Neural progenitor cell (in vitro differentiated cells): ENCODE measurements at regions not wholly inside any gene's neighbourhood (a gene's known extent, or its start where the extent isn't known, plus 50 kb on each side); places are given as distances from the start of the nearest gene placed in this dataset.

Experiments used
- DNase-seq: peaks from one replicate; pipeline ENCODE4 v3.0.0-alpha.2; 2016; ENCODE audit warnings: low spot score
- H2AFZ ChIP-seq: fragments of 200-600 bp; sonication (generic); replicated peaks from 2 replicates; pipeline ENCODE4 v1.6.1; 2016; ENCODE audit warnings: antibody characterized with exemption
- H3F3A ChIP-seq: fragments of 200-600 bp; sonication (generic); 2 replicates; pipeline ENCODE4 v1.6.1; 2016; ENCODE audit warnings: antibody characterized with exemption, low read depth
- H3K27ac ChIP-seq: fragments of 200-600 bp; sonication (generic); 2 replicates; pipeline ENCODE4 v1.5.1; 2016; ENCODE audit warnings: mild to moderate bottlenecking
- H3K27me3 ChIP-seq: fragments of 200-600 bp; sonication (generic); 2 replicates; pipeline ENCODE4 v1.6.1; 2016; ENCODE audit warnings: mild to moderate bottlenecking, moderate library complexity
- H3K36me3 ChIP-seq: fragments of 200-600 bp; sonication (generic); 2 replicates; pipeline ENCODE4 v1.5.1; 2016
- H3K4me1 ChIP-seq: fragments of 200-600 bp; sonication (generic); 2 replicates; pipeline ENCODE4 v1.6.1; 2016; ENCODE audit warnings: mixed run types
- H3K4me2 ChIP-seq: fragments of 200-600 bp; sonication (generic); 2 replicates; pipeline ENCODE4 v1.6.1; 2016
- H3K4me3 ChIP-seq: fragments of 200-600 bp; sonication (generic); 2 replicates; pipeline ENCODE4 v1.5.1; 2016
- H3K79me2 ChIP-seq: fragments of 200-600 bp; sonication (generic); 2 replicates; pipeline ENCODE4 v1.6.1; 2016; ENCODE audit warnings: low read depth
- H3K9ac ChIP-seq: fragments of 200-600 bp; sonication (generic); 2 replicates; pipeline ENCODE4 v1.6.1; 2016
- H3K9me3 ChIP-seq: fragments of 200-600 bp; sonication (generic); 2 replicates; pipeline ENCODE4 v1.5.1; 2016; ENCODE audit warnings: low read depth
- H4K20me1 ChIP-seq: fragments of 200-600 bp; sonication (generic); 2 replicates; pipeline ENCODE4 v1.6.1; 2016; ENCODE audit warnings: low read depth
- H3K27ac Mint-ChIP-seq: 3 replicates; pipeline ENCODE4 v1.8.0; 2021; ENCODE audit warnings: mixed read lengths
- H3K27me3 Mint-ChIP-seq: 2 replicates; pipeline ENCODE4 v1.8.0; 2022; ENCODE audit warnings: low read depth, mild to moderate bottlenecking, inconsistent platforms, moderate library complexity, mixed read lengths; ENCODE audit not compliant: insufficient read depth
- H3K36me3 Mint-ChIP-seq: 3 replicates; pipeline ENCODE4 v1.8.0; 2021; ENCODE audit warnings: mixed read lengths
- H3K4me1 Mint-ChIP-seq: 3 replicates; pipeline ENCODE4 v1.8.0; 2021; ENCODE audit warnings: mixed read lengths
- H3K4me3 Mint-ChIP-seq: 3 replicates; pipeline ENCODE4 v1.8.0; 2021; ENCODE audit warnings: mild to moderate bottlenecking, moderate library complexity, mixed read lengths
- H3K9me3 Mint-ChIP-seq: 3 replicates; pipeline ENCODE4 v1.8.0; 2020; ENCODE audit warnings: mixed read lengths
- CTCF ChIP-seq: fragments of 200-600 bp; sonication (generic); IDR thresholded peaks from 2 replicates; pipeline ENCODE4 v1.5.1; 2017; ENCODE audit warnings: antibody characterized with exemption, mild to moderate bottlenecking
- EZH2 ChIP-seq: fragments of 200-600 bp; sonication (generic); IDR thresholded peaks from 2 replicates; pipeline ENCODE4 v1.6.1; 2017; ENCODE audit warnings: antibody characterized with exemption, mild to moderate bottlenecking, moderate library complexity
- EZH2phosphoT487 ChIP-seq: fragments of 200-600 bp; sonication (generic); IDR thresholded peaks from 2 replicates; pipeline ENCODE4 v1.6.1; 2017; ENCODE audit warnings: antibody characterized with exemption

DNA sequence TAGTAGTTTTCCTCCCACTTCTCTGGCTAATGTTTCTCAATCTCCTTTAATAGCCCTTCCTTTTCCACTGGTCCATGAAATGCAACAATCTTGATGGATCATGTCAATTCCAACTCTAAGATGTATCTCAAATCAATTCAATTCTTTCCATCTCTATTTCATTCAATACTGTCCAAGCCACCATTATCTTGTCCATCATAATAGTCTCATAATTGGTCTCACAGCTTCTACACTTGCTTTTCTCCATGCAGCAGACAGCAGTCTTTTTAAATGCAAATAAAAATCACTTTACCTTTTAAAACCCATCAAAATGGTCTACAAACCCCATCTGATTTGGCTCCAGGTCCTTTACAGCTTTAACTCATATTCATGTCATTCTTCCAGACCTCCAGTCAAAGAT, 226.6 kb downstream of the EPHA4 start:
- peaks cover 3% of the 10 kb centered on the region for H3K9me3 Mint-ChIP-seq
- Histone ChIP-seq H4K20me1 (no peaks in the 10 kb centered on the region), H3K36me3 (no peaks in the 10 kb centered on the region), H3K79me2 (no peaks in the 10 kb centered on the region), H3K4me1 (no peaks in the 10 kb centered on the region), H3F3A (no peaks in the 10 kb centered on the region), H3K27ac (no peak overlapping the region), H2AFZ (no peak overlapping the region), H3K27me3 (no peaks in the 10 kb centered on the region), H3K9me3 (no peaks in the 10 kb centered on the region), H3K4me2 (no peak overlapping the region), H3K4me3 (no peak overlapping the region), H3K9ac (no peak overlapping the region)
- no peak for DNase-seq
- no peaks in the 10 kb centered on the region for H3K4me1 Mint-ChIP-seq
- no peak overlapping the region for H3K4me3 Mint-ChIP-seq
- H3K27me3 Mint-ChIP-seq = peaks cover 2% of the 10 kb centered on the region
- TF ChIP-seq CTCF (no peak), EZH2 (no peak)
- H3K36me3 Mint-ChIP-seq = no peaks in the 10 kb centered on the region
- no peak overlapping the region for H3K27ac Mint-ChIP-seq

DNA sequence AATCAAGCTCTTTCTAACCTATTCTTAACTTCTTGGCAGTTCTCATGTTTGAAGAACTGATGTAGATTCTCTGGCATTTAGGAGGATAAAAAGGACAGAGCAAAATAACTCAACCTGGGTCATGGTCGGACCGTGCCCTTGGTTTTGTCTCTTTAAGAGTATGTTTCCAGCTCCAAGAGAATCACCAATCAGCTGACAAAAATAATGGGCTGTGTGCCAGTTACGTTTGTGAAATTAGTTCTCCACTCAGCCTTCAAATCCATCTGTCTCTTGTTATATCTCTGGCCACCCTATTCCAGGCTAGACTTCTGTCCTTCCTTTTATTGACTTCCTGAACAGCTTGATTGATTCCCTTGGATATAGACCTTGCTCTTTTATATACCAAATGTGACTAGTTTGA, 225.7 kb downstream of the EPHA4 start:
- H3K4me1 ChIP-seq = no peaks in the 10 kb centered on the region
- no peak for DNase-seq
- no peak overlapping the region for H3K27ac ChIP-seq
- no peak overlapping the region for H3K4me2 ChIP-seq
- Mint-ChIP-seq H3K27ac (no peak overlapping the region), H3K4me1 (no peaks in the 10 kb centered on the region), H3K9me3 (peaks cover 3% of the 10 kb centered on the region), H3K36me3 (no peaks in the 10 kb centered on the region), H3K4me3 (no peak overlapping the region), H3K27me3 (peaks cover 2% of the 10 kb centered on the region)
- H3K27me3 ChIP-seq = no peaks in the 10 kb centered on the region
- no peak overlapping the region for H2AFZ ChIP-seq
- H4K20me1 ChIP-seq = no peaks in the 10 kb centered on the region
- no peaks in the 10 kb centered on the region for H3K36me3 ChIP-seq
- no peak overlapping the region for H3K4me3 ChIP-seq
- no peaks in the 10 kb centered on the region for H3F3A ChIP-seq
- no peak for TF ChIP-seq CTCF
- TF ChIP-seq EZH2 = no peak
- TF ChIP-seq EZH2phosphoT487 = no peak
- no peak overlapping the region for H3K9ac ChIP-seq
- no peaks in the 10 kb centered on the region for H3K9me3 ChIP-seq
- H3K79me2 ChIP-seq = no peaks in the 10 kb centered on the region

DNA sequence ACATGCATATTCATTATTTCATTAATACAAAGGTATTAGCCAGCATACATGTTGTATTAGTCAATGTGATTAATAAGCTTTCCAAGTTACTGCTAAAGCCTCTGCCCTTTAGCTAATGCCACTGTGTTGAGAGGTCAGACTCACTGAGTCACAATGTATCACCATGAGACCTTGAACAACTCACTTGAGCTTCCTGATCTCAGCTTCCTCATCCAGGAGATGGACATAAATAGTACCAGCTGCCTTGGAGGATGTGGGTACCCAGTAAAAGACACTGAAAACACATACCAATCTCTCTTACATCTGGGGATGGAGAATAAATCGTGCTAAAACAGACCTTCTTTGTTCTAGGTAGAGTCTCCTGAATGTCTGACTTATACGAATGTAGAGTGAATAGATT, 224.6 kb downstream of the EPHA4 start:
- no peaks in the 10 kb centered on the region for H3K36me3 Mint-ChIP-seq
- no peak overlapping the region for H3K4me3 Mint-ChIP-seq
- Histone ChIP-seq H3K9me3 (no peaks in the 10 kb centered on the region), H3K4me2 (no peak overlapping the region), H3K27ac (no peak overlapping the region), H3F3A (no peaks in the 10 kb centered on the region), H3K27me3 (no peaks in the 10 kb centered on the region), H4K20me1 (no peaks in the 10 kb centered on the region), H3K4me1 (no peaks in the 10 kb centered on the region), H3K79me2 (no peaks in the 10 kb centered on the region), H2AFZ (no peak overlapping the region), H3K36me3 (no peaks in the 10 kb centered on the region), H3K9ac (no peak overlapping the region), H3K4me3 (no peak overlapping the region)
- DNase-seq = no peak
- no peaks in the 10 kb centered on the region for H3K4me1 Mint-ChIP-seq
- H3K27ac Mint-ChIP-seq = peak overlapping the region; percentile 25
- peaks cover 3% of the 10 kb centered on the region for H3K9me3 Mint-ChIP-seq
- no peak for TF ChIP-seq EZH2
- TF ChIP-seq EZH2phosphoT487 = no peak
- TF ChIP-seq CTCF = no peak
- H3K27me3 Mint-ChIP-seq = peaks cover 2% of the 10 kb centered on the region

DNA sequence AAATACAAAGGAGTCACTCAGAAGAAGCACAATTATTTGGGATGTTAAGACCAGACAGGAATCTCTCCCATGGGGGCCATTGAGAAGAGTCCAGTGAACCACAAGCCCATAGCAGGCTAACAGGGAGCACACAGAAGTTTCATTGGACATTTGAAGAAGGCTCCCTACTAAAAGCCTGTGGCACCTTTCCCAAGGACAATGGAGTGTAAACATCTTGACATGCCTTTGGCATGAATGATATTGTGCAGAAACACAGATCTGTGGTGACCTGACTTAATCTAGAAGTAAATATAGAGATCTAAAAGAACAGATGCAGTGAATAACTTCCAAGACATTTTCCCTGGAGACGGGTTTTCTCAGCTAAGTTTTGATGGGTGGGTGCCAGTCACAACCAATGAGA, 221.5 kb downstream of the EPHA4 start:
- no peaks in the 10 kb centered on the region for H4K20me1 ChIP-seq
- no peaks in the 10 kb centered on the region for H3K9me3 ChIP-seq
- Mint-ChIP-seq H3K4me3 (no peak overlapping the region), H3K27ac (no peak overlapping the region), H3K27me3 (peaks cover 2% of the 10 kb centered on the region), H3K4me1 (peaks cover 1% of the 10 kb centered on the region), H3K36me3 (no peaks in the 10 kb centered on the region), H3K9me3 (peaks cover 3% of the 10 kb centered on the region)
- H3K9ac ChIP-seq = no peak overlapping the region
- H3K27ac ChIP-seq = no peak overlapping the region
- H3K27me3 ChIP-seq = no peaks in the 10 kb centered on the region
- H3K79me2 ChIP-seq = no peaks in the 10 kb centered on the region
- H3K4me1 ChIP-seq = peaks cover 3% of the 10 kb centered on the region
- no peak for TF ChIP-seq CTCF
- no peak for TF ChIP-seq EZH2
- no peak for TF ChIP-seq EZH2phosphoT487
- no peak overlapping the region for H3K4me2 ChIP-seq
- no peaks in the 10 kb centered on the region for H3K36me3 ChIP-seq
- no peaks in the 10 kb centered on the region for H3F3A ChIP-seq
- DNase-seq = no peak
- H2AFZ ChIP-seq = no peak overlapping the region
- no peak overlapping the region for H3K4me3 ChIP-seq
